GM23338 (cell line): ENCODE measurements at regions not wholly inside any gene's neighbourhood (a gene's known extent, or its start where the extent isn't known, plus 50 kb on each side); places are given as distances from the start of the nearest gene placed in this dataset.
A peak's percentile ranks its signal among the peaks of the same experiment; 100 is the strongest.

ENCODE experiments used
- CREB1 ChIP-seq: fragments of 250-450 bp; sonication (Bioruptor Pico); IDR thresholded peaks from 2 replicates; pipeline ENCODE4 v1.5.0; 2020; ENCODE audit warnings: low read depth, mild to moderate bottlenecking, moderate library complexity
- EZH2 ChIP-seq: fragments of 200-600 bp; sonication (generic); IDR thresholded peaks from one replicate; pipeline ENCODE4 v1.8.0; 2017; ENCODE audit warnings: antibody characterized with exemption, mild to moderate bottlenecking, low read depth; ENCODE audit not compliant: unreplicated experiment
- EZH2phosphoT487 ChIP-seq: fragments of 200-600 bp; sonication (generic); IDR thresholded peaks from one replicate; pipeline ENCODE4 v1.8.1; 2018; ENCODE audit warnings: antibody characterized with exemption; ENCODE audit not compliant: unreplicated experiment
- JUNB ChIP-seq: IDR thresholded peaks from one replicate; pipeline ENCODE4 v1.6.1; 2016; ENCODE audit warnings: antibody characterized with exemption; ENCODE audit not compliant: unreplicated experiment
- NANOG ChIP-seq: IDR thresholded peaks from 2 replicates; pipeline ENCODE4 v1.6.1; 2016; ENCODE audit warnings: antibody characterized with exemption, borderline replicate concordance
- POLR2AphosphoS5 ChIP-seq: IDR thresholded peaks from 2 replicates; pipeline ENCODE4 v1.6.1; 2016; ENCODE audit warnings: antibody characterized with exemption, low read depth
- STAT1 ChIP-seq: IDR thresholded peaks from one replicate; pipeline ENCODE4 v1.6.1; 2016; ENCODE audit warnings: antibody characterized with exemption; ENCODE audit not compliant: unreplicated experiment
- ZNF114 ChIP-seq: fragments of 250-450 bp; sonication (Bioruptor Pico); IDR thresholded peaks from 2 replicates; pipeline ENCODE4 v1.5.0; 2020; ENCODE audit warnings: mild to moderate bottlenecking, moderate library complexity
- ZNF331 ChIP-seq: fragments of 250-450 bp; sonication (Bioruptor Pico); IDR thresholded peaks from 2 replicates; pipeline ENCODE4 v1.5.0; 2020; ENCODE audit warnings: low read depth, mild to moderate bottlenecking, moderate library complexity
- TF ChIP-seq, protein P1 (sequence below), 2 experiments: fragments of 200-600 bp in 1 of 2; sonication (generic) in 1 of 2; conservative IDR thresholded peaks; 2 replicates each; pipeline versions ENCODE4 v1.5.1 to v1.6.1; 2016 to 2017; ENCODE audit warnings: antibody characterized with exemption in 2 of 2, low read depth in 2 of 2, mild to moderate bottlenecking in 2 of 2, moderate library complexity in 1 of 2
- TF ChIP-seq, protein P2 (sequence below): IDR thresholded peaks from one replicate; pipeline ENCODE4 v1.6.1; 2018; ENCODE audit warnings: antibody characterized with exemption; ENCODE audit not compliant: unreplicated experiment
- TF ChIP-seq, protein P3 (sequence below): IDR thresholded peaks from 2 replicates; pipeline ENCODE4 v1.6.1; 2016; ENCODE audit warnings: antibody characterized with exemption
- TF ChIP-seq, protein P4 (sequence below): fragments of 250-450 bp; sonication (Bioruptor Pico); IDR thresholded peaks from 2 replicates; pipeline ENCODE4 v1.5.0; 2020; ENCODE audit warnings: mild to moderate bottlenecking, moderate library complexity

DNA sequence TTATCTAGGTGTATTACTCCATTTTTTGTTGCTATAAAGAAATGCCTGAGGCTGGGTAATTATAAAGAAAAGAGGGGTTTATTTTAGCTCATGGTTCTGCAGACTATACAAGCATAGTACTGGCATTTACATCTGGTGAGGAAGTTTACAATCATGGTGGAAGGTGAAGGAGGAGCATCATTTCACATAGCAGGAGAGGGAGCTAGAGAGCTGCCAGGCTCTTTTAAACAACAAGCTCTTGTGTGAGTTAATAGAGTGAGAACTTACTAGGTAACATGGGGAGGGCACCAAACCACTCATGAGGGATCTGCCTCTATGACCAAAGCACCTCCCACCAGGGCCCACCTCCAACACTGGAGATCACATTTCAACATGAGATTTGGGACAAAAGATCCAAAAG is 221.7 kb upstream of the GPC6 start:
- TF ChIP-seq POLR2AphosphoS5: no peak
- TF ChIP-seq, protein P1, sequence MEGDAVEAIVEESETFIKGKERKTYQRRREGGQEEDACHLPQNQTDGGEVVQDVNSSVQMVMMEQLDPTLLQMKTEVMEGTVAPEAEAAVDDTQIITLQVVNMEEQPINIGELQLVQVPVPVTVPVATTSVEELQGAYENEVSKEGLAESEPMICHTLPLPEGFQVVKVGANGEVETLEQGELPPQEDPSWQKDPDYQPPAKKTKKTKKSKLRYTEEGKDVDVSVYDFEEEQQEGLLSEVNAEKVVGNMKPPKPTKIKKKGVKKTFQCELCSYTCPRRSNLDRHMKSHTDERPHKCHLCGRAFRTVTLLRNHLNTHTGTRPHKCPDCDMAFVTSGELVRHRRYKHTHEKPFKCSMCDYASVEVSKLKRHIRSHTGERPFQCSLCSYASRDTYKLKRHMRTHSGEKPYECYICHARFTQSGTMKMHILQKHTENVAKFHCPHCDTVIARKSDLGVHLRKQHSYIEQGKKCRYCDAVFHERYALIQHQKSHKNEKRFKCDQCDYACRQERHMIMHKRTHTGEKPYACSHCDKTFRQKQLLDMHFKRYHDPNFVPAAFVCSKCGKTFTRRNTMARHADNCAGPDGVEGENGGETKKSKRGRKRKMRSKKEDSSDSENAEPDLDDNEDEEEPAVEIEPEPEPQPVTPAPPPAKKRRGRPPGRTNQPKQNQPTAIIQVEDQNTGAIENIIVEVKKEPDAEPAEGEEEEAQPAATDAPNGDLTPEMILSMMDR (conservative IDR thresholded peaks at IDR 0.05; ENCODE audit: low read depth in 2 of 2): peak; percentile 63 to 79
- no peak for TF ChIP-seq STAT1
- TF ChIP-seq, protein P2, sequence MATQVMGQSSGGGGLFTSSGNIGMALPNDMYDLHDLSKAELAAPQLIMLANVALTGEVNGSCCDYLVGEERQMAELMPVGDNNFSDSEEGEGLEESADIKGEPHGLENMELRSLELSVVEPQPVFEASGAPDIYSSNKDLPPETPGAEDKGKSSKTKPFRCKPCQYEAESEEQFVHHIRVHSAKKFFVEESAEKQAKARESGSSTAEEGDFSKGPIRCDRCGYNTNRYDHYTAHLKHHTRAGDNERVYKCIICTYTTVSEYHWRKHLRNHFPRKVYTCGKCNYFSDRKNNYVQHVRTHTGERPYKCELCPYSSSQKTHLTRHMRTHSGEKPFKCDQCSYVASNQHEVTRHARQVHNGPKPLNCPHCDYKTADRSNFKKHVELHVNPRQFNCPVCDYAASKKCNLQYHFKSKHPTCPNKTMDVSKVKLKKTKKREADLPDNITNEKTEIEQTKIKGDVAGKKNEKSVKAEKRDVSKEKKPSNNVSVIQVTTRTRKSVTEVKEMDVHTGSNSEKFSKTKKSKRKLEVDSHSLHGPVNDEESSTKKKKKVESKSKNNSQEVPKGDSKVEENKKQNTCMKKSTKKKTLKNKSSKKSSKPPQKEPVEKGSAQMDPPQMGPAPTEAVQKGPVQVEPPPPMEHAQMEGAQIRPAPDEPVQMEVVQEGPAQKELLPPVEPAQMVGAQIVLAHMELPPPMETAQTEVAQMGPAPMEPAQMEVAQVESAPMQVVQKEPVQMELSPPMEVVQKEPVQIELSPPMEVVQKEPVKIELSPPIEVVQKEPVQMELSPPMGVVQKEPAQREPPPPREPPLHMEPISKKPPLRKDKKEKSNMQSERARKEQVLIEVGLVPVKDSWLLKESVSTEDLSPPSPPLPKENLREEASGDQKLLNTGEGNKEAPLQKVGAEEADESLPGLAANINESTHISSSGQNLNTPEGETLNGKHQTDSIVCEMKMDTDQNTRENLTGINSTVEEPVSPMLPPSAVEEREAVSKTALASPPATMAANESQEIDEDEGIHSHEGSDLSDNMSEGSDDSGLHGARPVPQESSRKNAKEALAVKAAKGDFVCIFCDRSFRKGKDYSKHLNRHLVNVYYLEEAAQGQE: no peak
- no peak for TF ChIP-seq ZNF331 (CRISPR knock-in tag)
- TF ChIP-seq CREB1: no peak
- TF ChIP-seq JUNB: no peak
- no peak for TF ChIP-seq EZH2phosphoT487
- TF ChIP-seq ZNF114 (CRISPR knock-in tag): no peak
- no peak for TF ChIP-seq NANOG
- TF ChIP-seq EZH2: no peak
- TF ChIP-seq, protein P3, sequence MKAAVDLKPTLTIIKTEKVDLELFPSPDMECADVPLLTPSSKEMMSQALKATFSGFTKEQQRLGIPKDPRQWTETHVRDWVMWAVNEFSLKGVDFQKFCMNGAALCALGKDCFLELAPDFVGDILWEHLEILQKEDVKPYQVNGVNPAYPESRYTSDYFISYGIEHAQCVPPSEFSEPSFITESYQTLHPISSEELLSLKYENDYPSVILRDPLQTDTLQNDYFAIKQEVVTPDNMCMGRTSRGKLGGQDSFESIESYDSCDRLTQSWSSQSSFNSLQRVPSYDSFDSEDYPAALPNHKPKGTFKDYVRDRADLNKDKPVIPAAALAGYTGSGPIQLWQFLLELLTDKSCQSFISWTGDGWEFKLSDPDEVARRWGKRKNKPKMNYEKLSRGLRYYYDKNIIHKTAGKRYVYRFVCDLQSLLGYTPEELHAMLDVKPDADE: no peak
- TF ChIP-seq, protein P4, sequence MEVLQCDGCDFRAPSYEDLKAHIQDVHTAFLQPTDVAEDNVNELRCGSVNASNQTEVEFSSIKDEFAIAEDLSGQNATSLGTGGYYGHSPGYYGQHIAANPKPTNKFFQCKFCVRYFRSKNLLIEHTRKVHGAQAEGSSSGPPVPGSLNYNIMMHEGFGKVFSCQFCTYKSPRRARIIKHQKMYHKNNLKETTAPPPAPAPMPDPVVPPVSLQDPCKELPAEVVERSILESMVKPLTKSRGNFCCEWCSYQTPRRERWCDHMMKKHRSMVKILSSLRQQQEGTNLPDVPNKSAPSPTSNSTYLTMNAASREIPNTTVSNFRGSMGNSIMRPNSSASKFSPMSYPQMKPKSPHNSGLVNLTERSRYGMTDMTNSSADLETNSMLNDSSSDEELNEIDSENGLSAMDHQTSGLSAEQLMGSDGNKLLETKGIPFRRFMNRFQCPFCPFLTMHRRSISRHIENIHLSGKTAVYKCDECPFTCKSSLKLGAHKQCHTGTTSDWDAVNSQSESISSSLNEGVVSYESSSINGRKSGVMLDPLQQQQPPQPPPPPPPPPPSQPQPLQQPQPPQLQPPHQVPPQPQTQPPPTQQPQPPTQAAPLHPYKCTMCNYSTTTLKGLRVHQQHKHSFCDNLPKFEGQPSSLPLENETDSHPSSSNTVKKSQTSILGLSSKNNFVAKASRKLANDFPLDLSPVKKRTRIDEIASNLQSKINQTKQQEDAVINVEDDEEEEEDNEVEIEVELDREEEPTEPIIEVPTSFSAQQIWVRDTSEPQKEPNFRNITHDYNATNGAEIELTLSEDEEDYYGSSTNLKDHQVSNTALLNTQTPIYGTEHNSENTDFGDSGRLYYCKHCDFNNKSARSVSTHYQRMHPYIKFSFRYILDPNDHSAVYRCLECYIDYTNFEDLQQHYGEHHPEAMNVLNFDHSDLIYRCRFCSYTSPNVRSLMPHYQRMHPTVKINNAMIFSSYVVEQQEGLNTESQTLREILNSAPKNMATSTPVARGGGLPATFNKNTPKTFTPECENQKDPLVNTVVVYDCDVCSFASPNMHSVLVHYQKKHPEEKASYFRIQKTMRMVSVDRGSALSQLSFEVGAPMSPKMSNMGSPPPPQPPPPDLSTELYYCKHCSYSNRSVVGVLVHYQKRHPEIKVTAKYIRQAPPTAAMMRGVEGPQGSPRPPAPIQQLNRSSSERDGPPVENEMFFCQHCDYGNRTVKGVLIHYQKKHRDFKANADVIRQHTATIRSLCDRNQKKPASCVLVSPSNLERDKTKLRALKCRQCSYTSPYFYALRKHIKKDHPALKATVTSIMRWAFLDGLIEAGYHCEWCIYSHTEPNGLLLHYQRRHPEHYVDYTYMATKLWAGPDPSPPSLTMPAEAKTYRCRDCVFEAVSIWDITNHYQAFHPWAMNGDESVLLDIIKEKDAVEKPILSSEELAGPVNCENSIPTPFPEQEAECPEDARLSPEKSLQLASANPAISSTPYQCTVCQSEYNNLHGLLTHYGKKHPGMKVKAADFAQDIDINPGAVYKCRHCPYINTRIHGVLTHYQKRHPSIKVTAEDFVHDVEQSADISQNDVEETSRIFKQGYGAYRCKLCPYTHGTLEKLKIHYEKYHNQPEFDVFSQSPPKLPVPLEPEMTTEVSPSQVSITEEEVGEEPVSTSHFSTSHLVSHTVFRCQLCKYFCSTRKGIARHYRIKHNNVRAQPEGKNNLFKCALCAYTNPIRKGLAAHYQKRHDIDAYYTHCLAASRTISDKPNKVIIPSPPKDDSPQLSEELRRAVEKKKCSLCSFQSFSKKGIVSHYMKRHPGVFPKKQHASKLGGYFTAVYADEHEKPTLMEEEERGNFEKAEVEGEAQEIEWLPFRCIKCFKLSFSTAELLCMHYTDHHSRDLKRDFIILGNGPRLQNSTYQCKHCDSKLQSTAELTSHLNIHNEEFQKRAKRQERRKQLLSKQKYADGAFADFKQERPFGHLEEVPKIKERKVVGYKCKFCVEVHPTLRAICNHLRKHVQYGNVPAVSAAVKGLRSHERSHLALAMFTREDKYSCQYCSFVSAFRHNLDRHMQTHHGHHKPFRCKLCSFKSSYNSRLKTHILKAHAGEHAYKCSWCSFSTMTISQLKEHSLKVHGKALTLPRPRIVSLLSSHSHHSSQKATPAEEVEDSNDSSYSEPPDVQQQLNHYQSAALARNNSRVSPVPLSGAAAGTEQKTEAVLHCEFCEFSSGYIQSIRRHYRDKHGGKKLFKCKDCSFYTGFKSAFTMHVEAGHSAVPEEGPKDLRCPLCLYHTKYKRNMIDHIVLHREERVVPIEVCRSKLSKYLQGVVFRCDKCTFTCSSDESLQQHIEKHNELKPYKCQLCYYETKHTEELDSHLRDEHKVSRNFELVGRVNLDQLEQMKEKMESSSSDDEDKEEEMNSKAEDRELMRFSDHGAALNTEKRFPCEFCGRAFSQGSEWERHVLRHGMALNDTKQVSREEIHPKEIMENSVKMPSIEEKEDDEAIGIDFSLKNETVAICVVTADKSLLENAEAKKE (CRISPR knock-in tag): no peak
